Hepatocyte (in vitro differentiated cells): ENCODE measurements at regions not wholly inside any gene's neighbourhood (a gene's known extent, or its start where the extent isn't known, plus 50 kb on each side); places are given as distances from the start of the nearest gene placed in this dataset.
A peak's percentile ranks its signal among the peaks of the same experiment; 100 is the strongest.

Experiments
- DNase-seq: peaks from one replicate; pipeline ENCODE4 v3.0.0-alpha.2; 2016; ENCODE audit warnings: low spot score
- H2AFZ ChIP-seq: fragments of 200-600 bp; sonication (generic); 2 replicates; pipeline ENCODE4 v1.6.0; 2016; ENCODE audit warnings: antibody characterized with exemption, mild to moderate bottlenecking
- H3K27ac ChIP-seq: fragments of 200-600 bp; sonication (generic); 2 replicates; pipeline ENCODE4 v1.5.1; 2016; ENCODE audit warnings: mild to moderate bottlenecking
- H3K27me3 ChIP-seq: fragments of 200-600 bp; sonication (generic); 2 replicates; pipeline ENCODE4 v1.6.1; 2016
- H3K36me3 ChIP-seq: fragments of 200-600 bp; sonication (generic); replicated peaks from 2 replicates; pipeline ENCODE4 v1.5.1; 2016; ENCODE audit warnings: low read depth; ENCODE audit not compliant: insufficient read depth
- H3K4me1 ChIP-seq: fragments of 200-600 bp; sonication (generic); 2 replicates; pipeline ENCODE4 v1.5.1; 2016; ENCODE audit warnings: mild to moderate bottlenecking, moderate library complexity; ENCODE audit not compliant: insufficient read depth
- H3K4me2 ChIP-seq: fragments of 200-600 bp; sonication (generic); 2 replicates; pipeline ENCODE4 v1.6.0; 2016
- H3K4me3 ChIP-seq: fragments of 200-600 bp; sonication (generic); 2 replicates; pipeline ENCODE4 v1.5.1; 2016; ENCODE audit warnings: mild to moderate bottlenecking
- H3K79me2 ChIP-seq: fragments of 200-600 bp; sonication (generic); 2 replicates; pipeline ENCODE4 v1.6.0; 2017; ENCODE audit warnings: mild to moderate bottlenecking
- H3K9me2 ChIP-seq: fragments of 200-600 bp; sonication (generic); replicated peaks from 2 replicates; pipeline ENCODE4 v1.6.0; 2017; ENCODE audit warnings: mild to moderate bottlenecking; ENCODE audit not compliant: insufficient read depth
- H3K9me3 ChIP-seq: fragments of 200-600 bp; sonication (generic); 2 replicates; pipeline ENCODE4 v1.5.1; 2016; ENCODE audit warnings: low read depth, mild to moderate bottlenecking
- H4K20me1 ChIP-seq: fragments of 200-600 bp; sonication (generic); 2 replicates; pipeline ENCODE4 v1.6.0; 2016; ENCODE audit warnings: mild to moderate bottlenecking; ENCODE audit not compliant: insufficient read depth, poor library complexity, severe bottlenecking
- CTCF ChIP-seq: fragments of 200-600 bp; sonication (generic); IDR thresholded peaks from 2 replicates; pipeline ENCODE4 v1.5.1; 2016; ENCODE audit warnings: antibody characterized with exemption, mild to moderate bottlenecking; ENCODE audit not compliant: poor library complexity
- EZH2 ChIP-seq: fragments of 200-600 bp; sonication (generic); IDR thresholded peaks from 2 replicates; pipeline ENCODE4 v1.6.1; 2016; ENCODE audit warnings: antibody characterized with exemption, mild to moderate bottlenecking, borderline replicate concordance
- EZH2phosphoT487 ChIP-seq: fragments of 200-600 bp; sonication (generic); IDR thresholded peaks from one replicate; pipeline ENCODE4 v1.6.1; 2018; ENCODE audit warnings: antibody characterized with exemption, mild to moderate bottlenecking, low read depth, moderate library complexity; ENCODE audit not compliant: unreplicated experiment, severe bottlenecking
- WGBS: methylation state at CpG from one replicate; pipeline ENCODE4 v1.1.6; 2016; ENCODE audit warnings: low lambda C conversion rate; ENCODE audit errors: missing lambda C conversion rate; 5-methylcytosine and 5-hydroxymethylcytosine counted together

DNA sequence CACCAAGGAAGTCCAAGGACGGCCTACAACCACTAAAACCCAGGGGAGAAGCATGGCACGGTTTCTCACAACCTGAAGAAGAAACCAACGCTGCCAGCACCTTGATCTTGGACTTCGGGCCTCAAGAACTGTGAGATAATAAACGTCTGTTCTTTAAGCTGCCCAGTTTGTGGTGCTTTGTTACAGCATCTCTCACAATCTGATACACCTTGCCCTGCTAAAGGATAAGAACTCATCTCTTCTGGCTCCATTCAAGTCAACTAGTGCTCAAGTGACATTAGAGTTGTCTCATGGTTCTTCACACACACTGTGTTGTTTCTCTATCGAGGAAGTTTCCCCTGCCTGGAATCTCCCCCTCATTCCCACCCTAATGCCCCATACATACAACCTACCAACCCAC lies 314.4 kb upstream of the RUNX1 start:
- no peaks in the 10 kb centered on the region for H3K9me2 ChIP-seq
- no peaks in the 10 kb centered on the region for H3K79me2 ChIP-seq
- no peak overlapping the region for H3K4me2 ChIP-seq
- H3K27ac ChIP-seq, result no peak overlapping the region
- no peak for DNase-seq
- H2AFZ ChIP-seq, result no peak overlapping the region
- H3K27me3 ChIP-seq, result no peaks in the 10 kb centered on the region
- WGBS, result 94% methylated on average over 6 of the region's 6 CpGs
- H4K20me1 ChIP-seq, result no peaks in the 10 kb centered on the region
- peaks cover 6% of the 10 kb centered on the region for H3K4me1 ChIP-seq
- no peaks in the 10 kb centered on the region for H3K36me3 ChIP-seq
- H3K9me3 ChIP-seq, result no peaks in the 10 kb centered on the region
- no peak for TF ChIP-seq EZH2
- TF ChIP-seq CTCF, result no peak
- TF ChIP-seq EZH2phosphoT487, result no peak
- no peak overlapping the region for H3K4me3 ChIP-seq

GRCh38 chr21:35361988-35362387 lies 312.9 kb upstream of the RUNX1 start:
- TF ChIP-seq EZH2phosphoT487 (no peak), EZH2 (no peak), CTCF (no peak)
- H3K27me3 ChIP-seq, result no peaks in the 10 kb centered on the region

DNA sequence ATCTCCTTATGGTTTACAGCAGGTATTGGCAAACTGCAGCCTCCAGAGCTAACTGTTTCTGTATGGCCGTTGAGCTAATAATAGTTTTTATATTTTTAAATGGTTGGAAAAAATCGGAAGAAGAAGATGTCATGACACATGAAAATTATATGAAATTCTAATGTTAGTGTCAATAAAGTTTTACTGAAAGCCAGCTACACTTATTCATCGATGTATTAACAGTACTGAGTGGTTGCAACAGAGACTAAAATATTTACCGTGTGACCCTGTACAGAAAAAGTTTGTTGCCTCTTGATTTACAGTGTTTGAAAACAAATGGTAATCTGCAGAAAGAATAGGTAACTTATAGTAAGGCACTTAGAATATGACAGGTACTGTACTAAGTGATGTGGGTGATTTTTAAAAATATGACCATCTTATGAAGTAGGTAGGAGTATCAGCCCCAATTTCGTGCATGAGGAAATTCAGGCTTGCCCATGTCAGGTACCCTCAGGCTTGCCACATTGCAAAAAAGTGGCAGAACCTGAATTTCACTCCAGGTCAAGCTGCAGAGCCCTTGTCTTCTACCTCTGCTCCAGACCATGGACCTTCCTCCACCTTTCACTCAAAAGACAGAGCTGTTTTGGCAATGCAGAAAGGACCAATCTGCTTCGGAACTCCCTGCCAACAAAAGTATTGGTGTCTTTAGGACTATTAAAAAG lies 311.9 kb upstream of the RUNX1 start:
- no peaks in the 10 kb centered on the region for H3K27me3 ChIP-seq
- H3K79me2 ChIP-seq, result no peaks in the 10 kb centered on the region
- H2AFZ ChIP-seq, result no peak overlapping the region
- no peaks in the 10 kb centered on the region for H3K4me1 ChIP-seq
- peak overlapping the region; percentile 28 for H3K27ac ChIP-seq
- no peak overlapping the region for H3K4me3 ChIP-seq
- H3K4me2 ChIP-seq, result no peak overlapping the region
- H3K36me3 ChIP-seq, result no peaks in the 10 kb centered on the region
- H4K20me1 ChIP-seq, result no peaks in the 10 kb centered on the region
- no peak for TF ChIP-seq EZH2
- TF ChIP-seq CTCF, result no peak
- no peak for TF ChIP-seq EZH2phosphoT487
- DNase-seq, result no peak
- no peaks in the 10 kb centered on the region for H3K9me2 ChIP-seq
- 94% methylated on average over 6 of the region's 6 CpGs for WGBS
- H3K9me3 ChIP-seq, result no peaks in the 10 kb centered on the region

More at GRCh38 chr21:35361988-35362387, 312.9 kb upstream of the RUNX1 start:
- H3K4me1 ChIP-seq, result no peaks in the 10 kb centered on the region
- H3K36me3 ChIP-seq, result no peaks in the 10 kb centered on the region
- no peak overlapping the region for H3K4me2 ChIP-seq
- no peaks in the 10 kb centered on the region for H4K20me1 ChIP-seq
- H3K9me2 ChIP-seq, result no peaks in the 10 kb centered on the region
- H3K9me3 ChIP-seq, result no peaks in the 10 kb centered on the region
- H3K27ac ChIP-seq, result no peak overlapping the region
- H3K4me3 ChIP-seq, result no peak overlapping the region
- H2AFZ ChIP-seq, result no peak overlapping the region
- no peaks in the 10 kb centered on the region for H3K79me2 ChIP-seq
- no peak for DNase-seq

DNA sequence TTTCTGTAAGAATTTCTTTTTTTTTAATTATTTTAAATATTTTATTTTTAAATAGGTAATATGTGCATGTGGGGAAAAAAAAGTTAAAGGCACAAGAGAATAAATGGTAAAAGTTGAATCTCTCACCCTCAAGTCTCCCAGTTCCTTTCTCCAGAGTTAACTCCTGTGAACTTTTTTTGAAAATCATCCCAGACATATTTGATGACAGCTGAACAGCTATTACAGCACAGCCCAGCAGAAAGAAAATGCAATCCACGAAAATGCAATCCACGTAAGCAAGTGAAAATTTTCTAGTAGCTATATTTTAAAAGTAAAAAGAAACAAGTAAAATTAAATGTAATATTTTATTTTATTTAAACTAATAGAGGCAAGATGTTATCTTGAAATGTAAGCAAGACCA lies 310.0 kb upstream of the RUNX1 start:
- H3K4me1 ChIP-seq, result no peaks in the 10 kb centered on the region

More for the DNA sequence above, 310.0 kb upstream of the RUNX1 start:
- no peaks in the 10 kb centered on the region for H3K9me3 ChIP-seq
- no peaks in the 10 kb centered on the region for H3K27me3 ChIP-seq
- no peaks in the 10 kb centered on the region for H3K9me2 ChIP-seq
- peak overlapping the region; percentile 10 for H3K4me2 ChIP-seq
- H3K36me3 ChIP-seq, result no peaks in the 10 kb centered on the region
- no peak overlapping the region for H3K4me3 ChIP-seq
- no peak overlapping the region for H2AFZ ChIP-seq
- H3K27ac ChIP-seq, result peak overlapping the region; percentile 25
- WGBS, result 86% methylated on average over 2 of the region's 2 CpGs
- no peaks in the 10 kb centered on the region for H3K79me2 ChIP-seq
- TF ChIP-seq EZH2phosphoT487, result no peak
- DNase-seq, result no peak
- no peaks in the 10 kb centered on the region for H4K20me1 ChIP-seq
